ENCODE measurements at regions not wholly inside any gene's neighbourhood (a gene's known extent, or its start where the extent isn't known, plus 50 kb on each side); places are given as distances from the start of the nearest gene placed in this dataset.

- intact Hi-C loops (cut with DNase I) = no loop called here
- Histone ChIP-seq H3K36me3 (ENCODE audit: control insufficient read depth in 2 of 3, insufficient read depth in 3 of 3, low read length in 3 of 3) (no peaks in the 10 kb centered on the region), H3K27me3 (ENCODE audit: control insufficient read depth, insufficient read depth, low read length) (no peaks in the 10 kb centered on the region), H3K4me3 (ENCODE audit: low read length in 3 of 3) (no peak overlapping the region), H3K9ac (ENCODE audit: low read length in 3 of 3) (no peak overlapping the region), H3K27ac (ENCODE audit: low read depth in 2 of 2, low read length in 2 of 2) (no peak overlapping the region), H3K4me1 (ENCODE audit: control insufficient read depth in 2 of 3, insufficient read depth in 2 of 3, low read depth in 1 of 3, low read length in 3 of 3) (peaks cover 3 to 8% (median 4%) of the 10 kb centered on the region in 3 donors), H3K9me3 (ENCODE audit: control insufficient read depth in 2 of 3, insufficient read depth in 1 of 3, low read length in 3 of 3) (peaks cover 0 to 1% (median 0%) of the 10 kb centered on the region in 3 donors)
- TF ChIP-seq CTCF (IDR thresholded peaks at IDR 0.05; ENCODE audit: borderline replicate concordance, extremely low read depth, insufficient read depth) = peak; percentile 76
- DNase-seq (peak in 4 of 5 donors; percentile 67 to 71 (median 71)), FAIRE-seq (no peak)
These were observed 133.4 kb downstream of the SLC1A3 start for GRCh38 chr5:36739751-36740221.

- H3K4me1 ChIP-seq (ENCODE audit: control insufficient read depth in 2 of 3, insufficient read depth in 2 of 3, low read depth in 1 of 3, low read length in 3 of 3) = peaks cover 3 to 12% (median 4%) of the 10 kb centered on the region in 3 donors
- no peak for TF ChIP-seq CTCF (IDR thresholded peaks at IDR 0.05; ENCODE audit: borderline replicate concordance, extremely low read depth, insufficient read depth)
- H3K4me3 ChIP-seq (ENCODE audit: low read length in 3 of 3) = no peak overlapping the region
- DNase-seq (peak in 1 of 5 donors; percentile 35), FAIRE-seq (no peak)
- intact Hi-C loops (cut with DNase I) = no loop called here
- no peaks in the 10 kb centered on the region for H3K27me3 ChIP-seq (ENCODE audit: control insufficient read depth, insufficient read depth, low read length)
- H3K27ac ChIP-seq (ENCODE audit: low read depth in 2 of 2, low read length in 2 of 2) = no peak overlapping the region
- H3K9ac ChIP-seq (ENCODE audit: low read length in 3 of 3) = no peak overlapping the region
- H3K36me3 ChIP-seq (ENCODE audit: control insufficient read depth in 2 of 3, insufficient read depth in 3 of 3, low read length in 3 of 3) = no peaks in the 10 kb centered on the region
- H3K9me3 ChIP-seq (ENCODE audit: control insufficient read depth in 2 of 3, insufficient read depth in 1 of 3, low read length in 3 of 3) = peaks cover 0 to 1% (median 0%) of the 10 kb centered on the region in 3 donors
These were observed 134.0 kb downstream of the SLC1A3 start for GRCh38 chr5:36740259-36740898.

- H3K27ac ChIP-seq (ENCODE audit: low read depth in 2 of 2, low read length in 2 of 2) = no peak overlapping the region
- no peak overlapping the region for H3K4me3 ChIP-seq (ENCODE audit: low read length in 3 of 3)
- FAIRE-seq = no peak
- H3K9me3 ChIP-seq (ENCODE audit: control insufficient read depth in 2 of 3, insufficient read depth in 1 of 3, low read length in 3 of 3) = peaks cover 0 to 1% (median 0%) of the 10 kb centered on the region in 3 donors
- H3K36me3 ChIP-seq (ENCODE audit: control insufficient read depth in 2 of 3, insufficient read depth in 3 of 3, low read length in 3 of 3) = no peaks in the 10 kb centered on the region
- no peak for TF ChIP-seq CTCF (IDR thresholded peaks at IDR 0.05; ENCODE audit: borderline replicate concordance, extremely low read depth, insufficient read depth)
- H3K4me1 ChIP-seq (ENCODE audit: control insufficient read depth in 2 of 3, insufficient read depth in 2 of 3, low read depth in 1 of 3, low read length in 3 of 3) = peaks cover 3 to 12% (median 8%) of the 10 kb centered on the region in 3 donors
- DNase-seq = peak in 4 of 5 donors; percentile 29 to 76 (median 44)
- intact Hi-C loops (cut with DNase I) = no loop called here
- H3K27me3 ChIP-seq (ENCODE audit: control insufficient read depth, insufficient read depth, low read length) = no peaks in the 10 kb centered on the region
- H3K9ac ChIP-seq (ENCODE audit: low read length in 3 of 3) = no peak overlapping the region
These were observed 134.7 kb downstream of the SLC1A3 start for GRCh38 chr5:36741128-36741527.
